RPMI8226 (cell line): ENCODE measurements at regions not wholly inside any gene's neighbourhood (a gene's known extent, or its start where the extent isn't known, plus 50 kb on each side); places are given as distances from the start of the nearest gene placed in this dataset.

Experiments used
- DNase-seq: peaks from one replicate; pipeline ENCODE4 v3.0.0-alpha.2; 2015

GRCh38 chr4:15232366-15233263 is 195.2 kb upstream of the C1QTNF7 start:
- DNase-seq = no peak

DNA sequence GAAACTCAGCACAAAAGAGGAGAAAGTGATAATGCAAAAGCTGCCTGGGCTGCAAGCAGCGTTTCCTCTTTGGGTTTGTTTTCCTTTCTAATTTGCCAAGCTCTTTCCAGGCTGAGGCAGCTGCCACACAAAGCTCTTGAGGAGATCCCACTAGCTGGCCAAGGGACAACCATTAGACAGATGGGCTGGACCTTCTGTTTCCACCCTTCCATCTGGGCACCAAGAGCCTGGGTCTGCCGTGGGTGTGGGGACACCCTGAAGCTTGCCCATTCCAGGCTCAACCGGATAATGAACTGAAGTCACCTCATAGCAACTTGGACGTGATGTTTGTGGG is 194.6 kb upstream of the C1QTNF7 start:
- no peak for DNase-seq

GRCh38 chr4:15233626-15234025 is 194.2 kb upstream of the C1QTNF7 start:
- no peak for DNase-seq

GRCh38 chr4:15234116-15234855 is 193.5 kb upstream of the C1QTNF7 start:
- DNase-seq = no peak

- DNase-seq = no peak
Observed at GRCh38 chr4:15234856-15235126, 193.0 kb upstream of the C1QTNF7 start.

DNA sequence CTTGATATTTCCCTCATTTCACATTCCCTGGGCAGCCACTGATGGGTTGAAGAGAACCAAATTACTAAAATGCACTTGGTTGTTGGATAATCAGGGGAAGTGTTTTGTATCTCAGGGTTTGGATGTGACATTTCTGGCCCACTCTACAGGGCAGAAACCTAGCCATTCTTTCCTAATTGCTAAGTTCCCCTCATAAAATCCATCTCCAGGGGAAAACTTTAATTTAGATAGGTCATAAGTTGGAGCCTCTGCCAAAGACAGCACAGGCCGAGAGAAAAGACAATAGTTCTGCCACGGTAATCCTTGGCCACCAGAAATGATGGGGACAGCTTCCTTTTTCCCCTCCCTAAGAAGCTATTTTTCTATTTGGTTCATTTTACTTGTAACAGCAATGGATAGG is 192.7 kb upstream of the C1QTNF7 start:
- no peak for DNase-seq

- no peak for DNase-seq
Observed at GRCh38 chr4:15237648-15238230, 190.1 kb upstream of the C1QTNF7 start.

- DNase-seq = no peak
Observed at GRCh38 chr4:15238720-15239119, 189.1 kb upstream of the C1QTNF7 start.

DNA sequence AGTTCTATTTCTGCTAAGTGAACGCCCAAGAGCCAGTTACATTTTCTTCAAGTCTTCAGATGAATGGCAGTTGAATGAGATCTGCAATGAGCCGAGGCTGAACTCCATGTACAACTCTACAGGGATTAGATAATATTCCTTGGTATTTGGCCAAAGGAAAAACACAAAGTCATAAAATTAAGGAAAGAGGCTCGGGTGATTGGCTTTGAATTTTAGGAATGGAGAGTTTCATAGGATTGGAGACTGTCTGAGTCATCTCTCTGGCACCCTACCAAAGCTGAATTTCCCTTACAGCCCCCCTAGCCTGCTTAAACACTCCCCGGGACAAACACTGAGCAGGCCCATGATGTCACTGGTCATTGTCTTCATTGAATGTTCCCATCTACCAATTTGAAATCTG is 188.0 kb upstream of the C1QTNF7 start:
- no peak for DNase-seq

GRCh38 chr4:15240764-15241163 is 187.1 kb upstream of the C1QTNF7 start:
- no peak for DNase-seq

DNA sequence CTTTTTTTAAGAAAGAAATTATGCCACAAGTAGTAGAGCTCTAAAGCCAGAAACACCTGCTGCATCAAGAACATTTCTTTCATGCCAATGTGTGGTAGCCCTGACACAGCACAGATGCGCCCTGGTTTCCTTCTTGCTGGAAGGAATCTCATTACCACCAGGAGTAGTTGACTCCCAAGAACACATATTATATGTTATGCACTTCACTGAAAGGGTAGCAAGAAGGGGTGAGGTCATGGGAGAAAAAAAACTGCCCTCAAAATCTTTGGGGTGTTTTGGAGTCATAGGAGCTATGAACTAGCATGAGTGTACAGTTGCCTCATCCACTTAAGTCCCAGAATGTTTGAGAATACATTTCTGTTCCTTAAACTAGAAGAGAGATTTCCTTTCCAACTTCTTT is 185.8 kb upstream of the C1QTNF7 start:
- DNase-seq = no peak

DNA sequence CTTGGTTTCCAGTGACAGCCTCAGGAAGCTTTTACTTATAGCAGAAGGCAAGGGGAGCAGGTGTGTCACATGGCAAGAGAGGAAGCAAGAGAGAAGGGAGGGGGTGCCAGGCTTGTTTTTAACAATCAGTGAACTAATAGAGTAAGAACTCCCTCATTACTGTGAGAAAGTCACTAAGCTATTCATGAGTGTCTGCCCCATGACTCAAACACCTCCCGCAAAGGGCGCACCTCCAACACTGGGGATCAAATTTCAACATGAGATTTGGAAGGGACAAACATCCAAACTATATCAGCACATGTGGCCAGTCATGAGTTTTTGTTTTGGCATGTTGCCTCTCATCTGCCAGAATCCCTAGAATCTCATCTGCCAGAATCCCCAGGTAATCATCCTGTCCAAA is 183.5 kb upstream of the C1QTNF7 start:
- DNase-seq = no peak

- no peak for DNase-seq
Observed at GRCh38 chr4:15245006-15245530, 182.8 kb upstream of the C1QTNF7 start.

- no peak for DNase-seq
Observed at GRCh38 chr4:15250021-15250441, 177.8 kb upstream of the C1QTNF7 start.

GRCh38 chr4:15253349-15253748 is 174.5 kb upstream of the C1QTNF7 start:
- no peak for DNase-seq

GRCh38 chr4:15254236-15254880 is 173.5 kb upstream of the C1QTNF7 start:
- no peak for DNase-seq

- no peak for DNase-seq
Observed at GRCh38 chr4:15255537-15255936, 172.3 kb upstream of the C1QTNF7 start.

- no peak for DNase-seq
Observed at GRCh38 chr4:15260758-15261157, 167.1 kb upstream of the C1QTNF7 start.

DNA sequence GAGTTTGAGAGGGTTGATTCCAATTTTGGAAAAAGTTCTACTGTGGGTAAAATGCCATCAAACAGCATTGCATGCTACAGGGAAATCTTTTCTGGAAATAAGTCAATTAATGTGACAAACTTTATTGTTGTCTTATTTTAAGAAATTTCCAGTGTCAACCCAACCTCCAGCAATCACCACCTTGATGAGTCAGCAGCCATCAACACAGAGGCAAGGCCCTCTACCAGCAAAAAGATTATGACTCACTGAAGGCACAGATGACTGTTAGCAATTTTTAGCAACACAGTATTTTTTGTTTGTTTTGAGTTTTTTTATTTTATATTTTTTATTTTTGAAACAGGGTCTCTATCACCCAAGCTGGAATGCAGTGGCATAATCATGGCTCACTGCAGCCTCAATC is 165.4 kb upstream of the C1QTNF7 start:
- no peak for DNase-seq

DNA sequence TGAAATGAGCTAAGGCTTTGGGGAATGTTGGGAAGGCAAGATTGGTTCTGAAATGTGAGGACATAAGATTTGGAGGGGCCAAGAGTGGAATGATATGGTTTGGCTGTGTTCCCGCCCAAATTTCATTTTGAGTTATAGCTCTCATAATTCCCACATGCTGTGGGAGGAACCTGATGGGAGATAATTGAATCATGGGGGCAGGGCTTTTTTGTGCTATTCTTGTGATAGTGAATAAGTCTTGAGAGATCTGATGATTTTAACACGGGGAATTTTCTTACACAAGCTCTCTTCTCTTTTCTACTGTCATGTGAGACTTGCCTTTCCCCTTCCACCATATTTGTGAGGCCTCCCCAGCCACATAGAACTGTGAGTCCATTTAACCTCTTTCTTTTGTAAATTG is 157.6 kb upstream of the C1QTNF7 start:
- no peak for DNase-seq

- no peak for DNase-seq
Observed at GRCh38 chr4:15286041-15286440, 141.8 kb upstream of the C1QTNF7 start.

DNA sequence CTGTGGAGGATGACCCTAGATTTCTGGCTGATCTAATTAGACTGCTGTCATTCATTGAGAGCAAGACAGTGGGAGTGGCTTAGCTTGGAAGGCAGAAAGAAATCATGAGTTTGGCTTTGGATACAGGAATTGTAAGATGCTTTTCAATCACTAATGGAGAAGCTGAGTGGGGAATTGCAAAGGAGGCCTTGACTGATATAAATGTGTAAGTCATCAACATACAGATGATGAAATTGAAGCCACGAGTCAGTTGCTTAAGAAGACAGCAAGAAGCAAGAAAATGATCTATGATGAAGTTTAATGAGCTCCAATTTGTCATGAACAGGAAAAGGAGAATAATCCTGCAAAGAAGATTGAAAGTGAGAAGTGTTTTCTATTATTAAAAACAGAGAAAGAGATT is 136.7 kb upstream of the C1QTNF7 start:
- no peak for DNase-seq

- DNase-seq = no peak
Observed at GRCh38 chr4:15293711-15294110, 134.1 kb upstream of the C1QTNF7 start.

GRCh38 chr4:15294202-15294601 is 133.6 kb upstream of the C1QTNF7 start:
- DNase-seq = no peak
